ENCODE measurements at regions not wholly inside any gene's neighbourhood (a gene's known extent, or its start where the extent isn't known, plus 50 kb on each side); places are given as distances from the start of the nearest gene placed in this dataset.

GRCh38 chr7:131117439-131117838, 210.2 kb upstream of the MKLN1 start:
- no peak overlapping the region for H3K4me3 ChIP-seq (ENCODE audit: low read depth, low read length)
- DNase-seq (ENCODE audit: low read depth): no peak
- TF ChIP-seq CTCF (conservative IDR thresholded peaks at IDR 0.05; ENCODE audit: low read depth, low read length): no peak

- TF ChIP-seq CTCF (conservative IDR thresholded peaks at IDR 0.05; ENCODE audit: low read depth, low read length): no peak
- H3K4me3 ChIP-seq (ENCODE audit: low read depth, low read length): no peak overlapping the region
- no peak for DNase-seq (ENCODE audit: low read depth)
Measured at GRCh38 chr7:131119381-131119780, 208.3 kb upstream of the MKLN1 start.

GRCh38 chr7:131122394-131122793, 205.3 kb upstream of the MKLN1 start:
- DNase-seq (ENCODE audit: low read depth): no peak
- TF ChIP-seq CTCF (conservative IDR thresholded peaks at IDR 0.05; ENCODE audit: low read depth, low read length): no peak
- H3K4me3 ChIP-seq (ENCODE audit: low read depth, low read length): no peak overlapping the region

GRCh38 chr7:131124001-131124629, 203.6 kb upstream of the MKLN1 start:
- no peak for DNase-seq (ENCODE audit: low read depth)
- H3K4me3 ChIP-seq (ENCODE audit: low read depth, low read length): no peak overlapping the region
- TF ChIP-seq CTCF (conservative IDR thresholded peaks at IDR 0.05; ENCODE audit: low read depth, low read length): no peak

- TF ChIP-seq CTCF (conservative IDR thresholded peaks at IDR 0.05; ENCODE audit: low read depth, low read length): no peak
- DNase-seq (ENCODE audit: low read depth): no peak
- H3K4me3 ChIP-seq (ENCODE audit: low read depth, low read length): no peak overlapping the region
Measured at GRCh38 chr7:131124867-131125266, 202.8 kb upstream of the MKLN1 start.

GRCh38 chr7:131130324-131130723, 197.4 kb upstream of the MKLN1 start:
- H3K4me3 ChIP-seq (ENCODE audit: low read depth, low read length): no peak overlapping the region
- DNase-seq (ENCODE audit: low read depth): no peak
- TF ChIP-seq CTCF (conservative IDR thresholded peaks at IDR 0.05; ENCODE audit: low read depth, low read length): no peak

- H3K4me3 ChIP-seq (ENCODE audit: low read depth, low read length): no peak overlapping the region
- no peak for TF ChIP-seq CTCF (conservative IDR thresholded peaks at IDR 0.05; ENCODE audit: low read depth, low read length)
- DNase-seq (ENCODE audit: low read depth): no peak
Measured at GRCh38 chr7:131131012-131131745, 196.5 kb upstream of the MKLN1 start.

Measured in epithelial cell of proximal tubule (primary cell).